Breast epithelium (tissue), 3 donors: ENCODE measurements at regions not wholly inside any gene's neighbourhood (a gene's known extent, or its start where the extent isn't known, plus 50 kb on each side); places are given as distances from the start of the nearest gene placed in this dataset.

Experiments used
- POLR2A ChIP-seq: fragments of 450-650 bp; IDR thresholded peaks from one replicate; pipeline ENCODE4 v1.6.1; 2016; ENCODE audit warnings: antibody characterized with exemption, mild to moderate bottlenecking, moderate library complexity
- POLR2AphosphoS5 ChIP-seq, 3 donors: sonication (generic); formaldehyde crosslinking; IDR thresholded peaks; one replicate each; pipeline ENCODE4 v1.6.1; 2017; ENCODE audit warnings: antibody characterized with exemption in 3 of 3
- TF ChIP-seq, protein P1 (sequence below), 3 donors: fragments of 450-650 bp; IDR thresholded peaks; one replicate each; pipeline ENCODE4 v1.5.1; 2016 to 2017; ENCODE audit warnings: antibody characterized with exemption in 3 of 3, mild to moderate bottlenecking in 3 of 3, moderate library complexity in 3 of 3

DNA sequence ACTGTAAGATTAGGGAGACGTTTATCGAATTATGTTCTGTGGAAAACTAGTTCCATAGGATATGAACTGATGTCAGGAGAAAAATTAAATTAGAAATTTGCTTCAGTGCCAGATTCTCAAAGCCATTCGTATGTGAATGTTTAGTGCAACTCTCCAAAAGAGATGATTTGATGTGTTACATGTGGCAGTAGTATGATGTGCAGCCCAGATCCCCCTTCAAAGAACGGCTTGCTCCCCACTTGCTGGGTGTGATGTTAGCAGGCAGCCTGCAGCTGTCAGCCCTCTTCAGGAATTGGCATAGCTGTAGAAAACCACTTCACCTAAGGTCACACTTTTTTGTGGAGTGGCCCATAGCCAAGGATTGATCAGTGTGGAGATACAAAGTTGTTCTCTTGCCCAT is 127.0 kb upstream of the CCDC54 start:
- TF ChIP-seq POLR2AphosphoS5 (IDR thresholded peaks at IDR 0.05) = no peak
- TF ChIP-seq, protein P1, sequence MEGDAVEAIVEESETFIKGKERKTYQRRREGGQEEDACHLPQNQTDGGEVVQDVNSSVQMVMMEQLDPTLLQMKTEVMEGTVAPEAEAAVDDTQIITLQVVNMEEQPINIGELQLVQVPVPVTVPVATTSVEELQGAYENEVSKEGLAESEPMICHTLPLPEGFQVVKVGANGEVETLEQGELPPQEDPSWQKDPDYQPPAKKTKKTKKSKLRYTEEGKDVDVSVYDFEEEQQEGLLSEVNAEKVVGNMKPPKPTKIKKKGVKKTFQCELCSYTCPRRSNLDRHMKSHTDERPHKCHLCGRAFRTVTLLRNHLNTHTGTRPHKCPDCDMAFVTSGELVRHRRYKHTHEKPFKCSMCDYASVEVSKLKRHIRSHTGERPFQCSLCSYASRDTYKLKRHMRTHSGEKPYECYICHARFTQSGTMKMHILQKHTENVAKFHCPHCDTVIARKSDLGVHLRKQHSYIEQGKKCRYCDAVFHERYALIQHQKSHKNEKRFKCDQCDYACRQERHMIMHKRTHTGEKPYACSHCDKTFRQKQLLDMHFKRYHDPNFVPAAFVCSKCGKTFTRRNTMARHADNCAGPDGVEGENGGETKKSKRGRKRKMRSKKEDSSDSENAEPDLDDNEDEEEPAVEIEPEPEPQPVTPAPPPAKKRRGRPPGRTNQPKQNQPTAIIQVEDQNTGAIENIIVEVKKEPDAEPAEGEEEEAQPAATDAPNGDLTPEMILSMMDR (IDR thresholded peaks at IDR 0.05) = no peak
- TF ChIP-seq POLR2A = no peak
